HCT116 (cell line): ENCODE measurements at regions not wholly inside any gene's neighbourhood (a gene's known extent, or its start where the extent isn't known, plus 50 kb on each side); places are given as distances from the start of the nearest gene placed in this dataset.

Source experiments
- ATF3 ChIP-seq: IDR thresholded peaks from 2 replicates; pipeline ENCODE4 v1.6.1; 2012
- CTCF ChIP-seq, 3 experiments: fragments of 200-600 bp in 1 of 3; sonication (generic) in 1 of 3; IDR thresholded peaks in 2 of 3; conservative IDR thresholded peaks in 1 of 3; 2 replicates each; pipeline ENCODE4 v1.5.1; 2012 to 2017; ENCODE audit warnings: low read depth in 2 of 3, low read length in 2 of 3, antibody characterized with exemption in 1 of 3, borderline replicate concordance in 1 of 3, control low read depth in 1 of 3, mild to moderate bottlenecking in 1 of 3, mixed read lengths in 1 of 3, mixed run types in 1 of 3, moderate library complexity in 1 of 3; ENCODE audit not compliant: insufficient read depth in 1 of 3
- EGR1 ChIP-seq: IDR thresholded peaks from 2 replicates; pipeline ENCODE4 v1.6.1; 2012; ENCODE audit warnings: low read depth
- EZH2 ChIP-seq: fragments of 200-600 bp; sonication (generic); IDR thresholded peaks from 2 replicates; pipeline ENCODE4 v1.6.1; 2017; ENCODE audit warnings: antibody characterized with exemption, mixed run types
- POLR2A ChIP-seq: IDR thresholded peaks from 2 replicates; pipeline ENCODE4 v1.7.0; 2011; ENCODE audit warnings: borderline replicate concordance; ENCODE audit not compliant: insufficient read depth, insufficient read length; ENCODE audit errors: extremely low read depth
- POLR2AphosphoS5 ChIP-seq: IDR thresholded peaks from 2 replicates; pipeline ENCODE4 v1.6.1; 2011; ENCODE audit warnings: mild to moderate bottlenecking, low read depth, low read length, moderate library complexity
- SRF ChIP-seq: IDR thresholded peaks from 2 replicates; pipeline ENCODE4 v1.6.1; 2012; ENCODE audit warnings: low read depth
- ZFX ChIP-seq: fragments of 450-650 bp; IDR thresholded peaks from 2 replicates; pipeline ENCODE4 v1.6.1; 2017

- TF ChIP-seq CTCF (IDR thresholded peaks at IDR 0.05 in 2 of 3, conservative IDR thresholded peaks at IDR 0.05 in 1 of 3; ENCODE audit: borderline replicate concordance in 1 of 3, insufficient read depth in 1 of 3, low read depth in 2 of 3, low read length in 2 of 3) (no peak), EZH2 (no peak), POLR2A (no peak), EGR1 (no peak), POLR2AphosphoS5 (no peak), SRF (no peak), ZFX (no peak), ATF3 (no peak)
Observed at GRCh38 chr2:140144611-140145010, 1364.4 kb upstream of the NXPH2 start.
